Uterus (tissue), 2 donors: ENCODE measurements at regions not wholly inside any gene's neighbourhood (a gene's known extent, or its start where the extent isn't known, plus 50 kb on each side); places are given as distances from the start of the nearest gene placed in this dataset.

Source experiments
- POLR2A ChIP-seq, 2 donors: fragments of 450-650 bp; IDR thresholded peaks; one replicate each; pipeline ENCODE4 v1.6.1; 2016; ENCODE audit warnings: antibody characterized with exemption in 2 of 2, mild to moderate bottlenecking in 1 of 2, moderate library complexity in 1 of 2
- TF ChIP-seq, protein P1 (sequence below), 4 experiments: fragments of 200-600 bp in 2 of 4; fragments of 450-650 bp in 2 of 4; sonication (generic) in 2 of 4; IDR thresholded peaks; one replicate each; pipeline ENCODE4 v1.5.1; 2016 to 2019; ENCODE audit warnings: antibody characterized with exemption in 4 of 4, mild to moderate bottlenecking in 2 of 4, moderate library complexity in 1 of 4

DNA sequence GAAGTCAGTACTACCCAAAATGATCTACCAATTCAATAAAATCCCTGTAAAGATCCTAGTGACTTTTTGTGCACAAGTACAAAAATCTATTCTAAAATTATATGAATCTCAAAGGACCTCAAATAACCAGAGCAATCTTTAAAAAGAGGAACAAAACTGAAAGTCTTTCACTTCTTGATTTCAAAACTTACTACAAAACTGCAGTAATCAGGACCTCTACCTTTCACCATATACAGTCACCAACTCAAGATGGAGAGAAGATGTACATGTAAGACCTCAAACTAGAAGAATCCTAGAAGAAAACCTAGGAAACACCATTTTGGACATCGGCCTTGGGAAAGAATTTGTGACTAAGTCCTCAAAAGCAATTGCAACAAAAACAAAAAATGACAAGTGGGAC lies 109.5 kb upstream of the CD93 start:
- TF ChIP-seq, protein P1, sequence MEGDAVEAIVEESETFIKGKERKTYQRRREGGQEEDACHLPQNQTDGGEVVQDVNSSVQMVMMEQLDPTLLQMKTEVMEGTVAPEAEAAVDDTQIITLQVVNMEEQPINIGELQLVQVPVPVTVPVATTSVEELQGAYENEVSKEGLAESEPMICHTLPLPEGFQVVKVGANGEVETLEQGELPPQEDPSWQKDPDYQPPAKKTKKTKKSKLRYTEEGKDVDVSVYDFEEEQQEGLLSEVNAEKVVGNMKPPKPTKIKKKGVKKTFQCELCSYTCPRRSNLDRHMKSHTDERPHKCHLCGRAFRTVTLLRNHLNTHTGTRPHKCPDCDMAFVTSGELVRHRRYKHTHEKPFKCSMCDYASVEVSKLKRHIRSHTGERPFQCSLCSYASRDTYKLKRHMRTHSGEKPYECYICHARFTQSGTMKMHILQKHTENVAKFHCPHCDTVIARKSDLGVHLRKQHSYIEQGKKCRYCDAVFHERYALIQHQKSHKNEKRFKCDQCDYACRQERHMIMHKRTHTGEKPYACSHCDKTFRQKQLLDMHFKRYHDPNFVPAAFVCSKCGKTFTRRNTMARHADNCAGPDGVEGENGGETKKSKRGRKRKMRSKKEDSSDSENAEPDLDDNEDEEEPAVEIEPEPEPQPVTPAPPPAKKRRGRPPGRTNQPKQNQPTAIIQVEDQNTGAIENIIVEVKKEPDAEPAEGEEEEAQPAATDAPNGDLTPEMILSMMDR (IDR thresholded peaks at IDR 0.05) = no peak
- TF ChIP-seq POLR2A (IDR thresholded peaks at IDR 0.05) = no peak
